SU-DHL-6 (cell line): ENCODE measurements at regions not wholly inside any gene's neighbourhood (a gene's known extent, or its start where the extent isn't known, plus 50 kb on each side); places are given as distances from the start of the nearest gene placed in this dataset.

Experiments
- H2AFZ ChIP-seq: fragments of 200-600 bp; sonication (generic); 2 replicates; pipeline ENCODE4 v1.6.1; 2014; ENCODE audit warnings: low read depth, mild to moderate bottlenecking, moderate library complexity, mixed read lengths, antibody characterized with exemption, low read length; ENCODE audit not compliant: severe bottlenecking
- H3F3A ChIP-seq: fragments of 200-600 bp; shearing (Covaris generic); 2 replicates; pipeline ENCODE4 v1.6.0; 2016; ENCODE audit warnings: antibody characterized with exemption, mild to moderate bottlenecking; ENCODE audit not compliant: insufficient read depth
- H3K27ac ChIP-seq: fragments of 200-600 bp; sonication (generic); 2 replicates; pipeline ENCODE4 v1.5.1; 2016; ENCODE audit warnings: low read depth, mild to moderate bottlenecking, low read length, moderate library complexity, mixed read lengths
- H3K27me3 ChIP-seq: fragments of 200-600 bp; sonication (generic), shearing (Covaris generic); 2 replicates; pipeline ENCODE4 v1.6.0; 2014; ENCODE audit warnings: mild to moderate bottlenecking, low read length
- H3K36me3 ChIP-seq: fragments of 200-600 bp; sonication (generic); 2 replicates; pipeline ENCODE4 v1.6.1; 2014; ENCODE audit warnings: mild to moderate bottlenecking, low read length, mixed read lengths
- H3K4me2 ChIP-seq: fragments of 300-600, 200-600 bp; shearing (Covaris generic), sonication (generic); 2 replicates; pipeline ENCODE4 v1.6.0; 2014; ENCODE audit warnings: low read length, low read depth, mild to moderate bottlenecking; ENCODE audit not compliant: poor library complexity, severe bottlenecking
- H3K4me3 ChIP-seq: fragments of 200-600 bp; sonication (generic); 2 replicates; pipeline ENCODE4 v1.5.1; 2014; ENCODE audit warnings: antibody characterized with exemption, low read length, mild to moderate bottlenecking, mixed read lengths; ENCODE audit not compliant: insufficient read depth, poor library complexity, severe bottlenecking
- H3K79me2 ChIP-seq: fragments of 200-600 bp; sonication (generic); 2 replicates; pipeline ENCODE4 v1.6.1; 2014; ENCODE audit warnings: mild to moderate bottlenecking, low read length, moderate library complexity; ENCODE audit not compliant: insufficient read depth
- H3K9ac ChIP-seq: fragments of 200-600 bp; sonication (generic); 2 replicates; pipeline ENCODE4 v1.7.0; 2014; ENCODE audit warnings: mild to moderate bottlenecking, low read length
- H3K9me2 ChIP-seq: fragments of 200-600 bp; sonication (generic); replicated peaks from 2 replicates; pipeline ENCODE4 v1.6.1; 2014; ENCODE audit warnings: low read length; ENCODE audit not compliant: insufficient read depth
- H3K9me3 ChIP-seq: fragments of 200-600 bp; sonication (generic); 2 replicates; pipeline ENCODE4 v1.6.1; 2014; ENCODE audit warnings: low read length, mixed read lengths; ENCODE audit not compliant: insufficient read depth
- H4K20me1 ChIP-seq: fragments of 200-600 bp; sonication (generic); 2 replicates; pipeline ENCODE4 v1.6.1; 2014; ENCODE audit warnings: low read depth, mild to moderate bottlenecking, antibody characterized with exemption, low read length, moderate library complexity, mixed read lengths
- EZH2phosphoT487 ChIP-seq: fragments of 200-600 bp; sonication (generic), shearing (Covaris generic); conservative IDR thresholded peaks from 2 replicates; pipeline ENCODE4 v1.6.1; 2018; ENCODE audit warnings: mild to moderate bottlenecking, antibody characterized with exemption, low read length, moderate library complexity, mixed read lengths
- TF ChIP-seq, protein P1 (sequence below): fragments of 200-600 bp; sonication (generic); IDR thresholded peaks from one replicate; pipeline ENCODE4 v1.5.1; 2017; ENCODE audit warnings: antibody characterized with exemption, mild to moderate bottlenecking, low read length, moderate library complexity; ENCODE audit not compliant: insufficient read depth, poor library complexity, severe bottlenecking

DNA sequence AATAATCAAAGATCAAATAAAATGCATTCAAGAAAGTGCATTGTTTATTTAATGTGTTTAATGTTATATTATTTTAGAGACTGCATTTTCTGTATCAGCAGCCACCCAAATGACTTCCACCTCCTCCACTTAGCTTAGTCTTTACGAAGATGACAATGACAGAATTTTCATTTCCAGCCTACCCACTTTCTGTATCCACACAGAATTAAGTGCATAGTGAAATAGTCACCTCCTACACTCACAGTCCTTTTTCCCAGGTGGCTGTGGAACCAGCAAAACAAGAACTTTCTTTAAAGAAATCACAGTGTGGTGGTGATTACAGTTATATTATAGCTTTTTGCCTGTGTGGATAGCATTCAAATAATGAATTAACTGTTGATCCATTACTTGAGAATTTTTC is 66.2 kb upstream of the KCNK1 start:
- H3K9me2 ChIP-seq = no peaks in the 10 kb centered on the region
- H3K9me3 ChIP-seq = no peaks in the 10 kb centered on the region
- H3K9ac ChIP-seq = no peak overlapping the region
- no peak overlapping the region for H2AFZ ChIP-seq
- H3F3A ChIP-seq = no peaks in the 10 kb centered on the region
- H3K27me3 ChIP-seq = no peaks in the 10 kb centered on the region
- H3K79me2 ChIP-seq = no peaks in the 10 kb centered on the region
- no peaks in the 10 kb centered on the region for H4K20me1 ChIP-seq
- TF ChIP-seq EZH2phosphoT487 = no peak
- TF ChIP-seq, protein P1, sequence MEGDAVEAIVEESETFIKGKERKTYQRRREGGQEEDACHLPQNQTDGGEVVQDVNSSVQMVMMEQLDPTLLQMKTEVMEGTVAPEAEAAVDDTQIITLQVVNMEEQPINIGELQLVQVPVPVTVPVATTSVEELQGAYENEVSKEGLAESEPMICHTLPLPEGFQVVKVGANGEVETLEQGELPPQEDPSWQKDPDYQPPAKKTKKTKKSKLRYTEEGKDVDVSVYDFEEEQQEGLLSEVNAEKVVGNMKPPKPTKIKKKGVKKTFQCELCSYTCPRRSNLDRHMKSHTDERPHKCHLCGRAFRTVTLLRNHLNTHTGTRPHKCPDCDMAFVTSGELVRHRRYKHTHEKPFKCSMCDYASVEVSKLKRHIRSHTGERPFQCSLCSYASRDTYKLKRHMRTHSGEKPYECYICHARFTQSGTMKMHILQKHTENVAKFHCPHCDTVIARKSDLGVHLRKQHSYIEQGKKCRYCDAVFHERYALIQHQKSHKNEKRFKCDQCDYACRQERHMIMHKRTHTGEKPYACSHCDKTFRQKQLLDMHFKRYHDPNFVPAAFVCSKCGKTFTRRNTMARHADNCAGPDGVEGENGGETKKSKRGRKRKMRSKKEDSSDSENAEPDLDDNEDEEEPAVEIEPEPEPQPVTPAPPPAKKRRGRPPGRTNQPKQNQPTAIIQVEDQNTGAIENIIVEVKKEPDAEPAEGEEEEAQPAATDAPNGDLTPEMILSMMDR = no peak
- no peak overlapping the region for H3K27ac ChIP-seq
- H3K36me3 ChIP-seq = no peaks in the 10 kb centered on the region
- no peak overlapping the region for H3K4me2 ChIP-seq
- H3K4me3 ChIP-seq = no peak overlapping the region

DNA sequence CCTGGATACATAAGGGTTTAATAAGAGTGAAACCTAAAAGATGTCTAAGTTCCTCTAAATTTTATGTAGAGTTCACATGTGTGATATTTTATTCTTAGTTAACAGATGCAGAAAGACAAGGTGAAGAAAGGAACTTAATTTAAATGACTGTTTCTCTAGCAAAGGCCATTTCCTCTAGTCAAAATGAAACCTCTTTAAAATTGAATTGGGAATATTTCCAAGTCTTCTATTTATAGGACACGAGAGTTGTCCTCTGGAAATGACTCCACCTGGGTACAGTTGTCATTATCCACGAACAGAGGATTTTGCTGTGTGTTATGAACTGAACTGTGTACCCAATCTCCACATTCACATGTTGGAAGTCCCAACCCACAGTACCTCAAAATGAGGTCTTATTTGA is 64.5 kb upstream of the KCNK1 start:
- Histone ChIP-seq H2AFZ (no peak overlapping the region), H3K27me3 (no peaks in the 10 kb centered on the region), H3K9me3 (no peaks in the 10 kb centered on the region), H4K20me1 (no peaks in the 10 kb centered on the region), H3K79me2 (no peaks in the 10 kb centered on the region), H3F3A (no peaks in the 10 kb centered on the region), H3K9me2 (no peaks in the 10 kb centered on the region), H3K4me3 (no peak overlapping the region), H3K27ac (no peak overlapping the region), H3K36me3 (no peaks in the 10 kb centered on the region), H3K4me2 (no peak overlapping the region), H3K9ac (no peak overlapping the region)
- TF ChIP-seq, protein P1 = no peak
- TF ChIP-seq EZH2phosphoT487 = no peak

DNA sequence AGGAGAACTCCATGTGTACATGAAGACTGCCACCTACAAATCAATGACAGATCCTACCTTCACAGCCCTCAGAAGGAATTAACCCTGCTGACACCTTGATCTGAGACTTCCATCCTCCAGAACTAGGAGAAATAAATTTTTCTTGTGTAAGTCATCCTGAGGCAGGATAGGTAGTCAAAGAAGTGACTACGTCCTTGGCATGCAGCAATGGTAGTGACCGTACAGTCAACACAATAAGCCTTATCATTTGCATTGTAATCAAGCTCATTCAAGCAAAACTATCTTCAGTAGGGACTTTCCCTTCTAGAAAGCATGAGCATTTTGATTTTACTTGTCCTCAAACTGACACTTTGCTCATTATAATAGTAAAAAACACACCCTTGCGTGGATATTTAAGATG is 64.0 kb upstream of the KCNK1 start:
- H3K79me2 ChIP-seq = no peaks in the 10 kb centered on the region
- H3K27ac ChIP-seq = no peak overlapping the region
- H3K9me3 ChIP-seq = no peaks in the 10 kb centered on the region
- H3F3A ChIP-seq = no peaks in the 10 kb centered on the region
- H3K36me3 ChIP-seq = no peaks in the 10 kb centered on the region
- H3K4me2 ChIP-seq = no peak overlapping the region
- H3K27me3 ChIP-seq = no peaks in the 10 kb centered on the region
- H3K9ac ChIP-seq = no peak overlapping the region
- H3K4me3 ChIP-seq = no peak overlapping the region
- no peak overlapping the region for H2AFZ ChIP-seq
- TF ChIP-seq, protein P1 = no peak
- TF ChIP-seq EZH2phosphoT487 = no peak
- H4K20me1 ChIP-seq = no peaks in the 10 kb centered on the region
- H3K9me2 ChIP-seq = no peaks in the 10 kb centered on the region

DNA sequence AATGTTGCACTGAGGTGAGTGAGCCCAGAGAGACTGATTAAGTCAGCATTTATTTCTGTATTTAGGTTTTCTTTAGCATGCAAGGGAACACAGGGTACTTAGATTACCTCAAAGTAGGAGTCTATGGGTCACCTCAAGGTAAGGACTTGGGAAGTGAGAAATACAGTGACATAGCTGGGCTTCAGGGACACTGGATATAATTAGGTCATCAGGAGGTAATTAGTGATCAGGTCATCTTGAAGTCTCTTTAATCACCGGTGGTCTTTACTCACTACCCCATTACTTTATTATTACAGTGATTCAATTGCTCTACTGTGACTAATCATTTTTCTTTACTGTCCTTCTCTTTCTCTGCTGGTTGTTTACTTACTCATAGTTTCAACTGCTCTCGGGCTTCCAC is 59.9 kb upstream of the KCNK1 start:
- no peak overlapping the region for H3K27ac ChIP-seq
- H3K4me2 ChIP-seq = no peak overlapping the region
- no peaks in the 10 kb centered on the region for H3K9me3 ChIP-seq
- H3K9ac ChIP-seq = no peak overlapping the region
- H3K79me2 ChIP-seq = no peaks in the 10 kb centered on the region
- no peaks in the 10 kb centered on the region for H3K9me2 ChIP-seq
- no peaks in the 10 kb centered on the region for H3K27me3 ChIP-seq
- no peaks in the 10 kb centered on the region for H3K36me3 ChIP-seq
- TF ChIP-seq, protein P1 = no peak
- no peak for TF ChIP-seq EZH2phosphoT487
- H3F3A ChIP-seq = no peaks in the 10 kb centered on the region
- no peak overlapping the region for H2AFZ ChIP-seq
- H4K20me1 ChIP-seq = no peaks in the 10 kb centered on the region
- no peak overlapping the region for H3K4me3 ChIP-seq
